GM18873 (cell line): ENCODE measurements at regions not wholly inside any gene's neighbourhood (a gene's known extent, or its start where the extent isn't known, plus 50 kb on each side); places are given as distances from the start of the nearest gene placed in this dataset.
A peak's percentile ranks its signal among the peaks of the same experiment; 100 is the strongest.
"Not testable (repeated sequence)": the region's sequence is repeated elsewhere in the genome, so short reads cannot be mapped to it uniquely, and the experiment has no call there.

Experiments used
- ATAC-seq: cut with Tn5 transposase; IDR thresholded peaks from one replicate; pipeline ENCODE4 v1.9.1; 2021; ENCODE audit warnings: mild to moderate bottlenecking, moderate library complexity, moderate number of reproducible peaks; ENCODE audit not compliant: unreplicated experiment, low FRiP score

DNA sequence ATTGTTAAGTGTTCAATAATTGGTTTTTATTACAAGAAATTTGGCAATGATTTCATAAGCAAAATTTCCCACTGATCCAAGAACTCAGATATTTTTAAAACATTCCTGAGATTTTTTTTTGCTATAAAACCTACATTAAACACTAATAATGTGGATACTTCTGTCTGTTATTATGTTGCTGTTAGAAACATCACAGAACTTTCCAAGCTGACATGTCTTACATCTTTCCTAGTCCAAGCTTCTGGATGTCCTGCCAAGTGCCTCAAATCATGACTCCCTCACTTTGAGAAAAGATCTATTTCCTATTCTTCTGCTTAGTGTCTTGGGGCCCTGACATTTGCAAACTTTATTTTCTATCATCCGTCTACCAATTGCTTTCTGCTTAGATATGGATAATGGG is 110.8 kb downstream of the RFPL4B start:
- no peak for ATAC-seq

DNA sequence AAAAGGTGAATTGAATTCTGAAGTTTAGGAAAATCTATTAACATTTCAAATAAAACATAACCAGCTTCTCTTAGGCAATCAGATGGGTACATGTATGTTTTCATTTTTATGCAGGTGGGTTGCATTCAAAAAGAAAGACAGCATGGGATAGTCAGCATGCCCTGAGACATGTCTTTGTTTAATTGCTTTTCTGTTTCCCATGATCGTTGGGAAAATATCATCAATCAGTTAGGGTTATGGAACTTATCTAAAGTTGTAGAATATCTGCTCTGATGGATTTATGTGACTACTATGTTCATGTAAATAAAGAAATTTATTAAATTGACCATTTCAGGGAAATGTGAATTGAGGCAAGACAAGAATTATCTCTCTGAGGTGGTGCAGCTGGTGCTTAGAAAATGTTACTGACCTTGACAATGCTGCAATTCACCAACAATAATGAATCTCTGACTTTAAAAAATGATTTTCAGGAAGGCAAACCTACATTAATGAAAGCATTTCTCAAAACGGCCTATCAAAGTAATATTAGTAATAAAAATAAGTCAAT is 112.7 kb downstream of the RFPL4B start:
- no peak for ATAC-seq

DNA sequence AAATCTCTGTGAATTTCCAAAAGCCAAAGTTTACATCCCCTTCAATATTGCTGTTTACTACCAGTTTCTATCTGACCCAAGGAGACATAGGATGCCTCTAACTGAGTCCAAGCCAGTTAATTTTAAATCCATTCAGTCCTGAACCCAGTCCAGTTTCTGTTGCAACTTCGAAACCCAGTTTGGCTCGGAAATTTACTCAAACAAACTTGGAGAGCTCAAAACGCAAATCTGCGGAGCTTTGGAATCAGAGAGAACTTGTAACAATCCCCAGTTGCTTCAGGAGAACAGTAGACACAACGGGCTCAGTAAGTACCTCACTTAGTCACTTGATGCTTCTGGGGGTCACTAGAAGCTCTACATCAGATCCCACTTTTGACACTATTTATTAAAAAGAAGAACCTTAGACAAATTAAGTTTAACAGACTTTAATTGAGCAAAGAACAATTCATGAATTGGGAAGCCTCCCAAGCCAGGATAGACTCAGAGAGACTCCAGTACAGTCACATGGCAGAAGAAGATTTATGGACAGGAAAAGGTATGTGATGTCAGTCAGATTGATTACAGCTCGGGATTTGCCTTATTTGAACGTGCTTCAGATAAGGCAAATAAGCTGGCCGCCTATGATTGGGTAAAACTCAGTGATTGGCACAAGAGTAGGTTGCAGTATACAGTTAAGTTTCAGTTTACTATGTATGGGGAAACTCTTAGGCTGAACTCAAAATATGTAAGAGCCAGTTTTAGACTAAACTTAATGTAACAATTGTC is 118.0 kb downstream of the RFPL4B start:
- no peak for ATAC-seq

DNA sequence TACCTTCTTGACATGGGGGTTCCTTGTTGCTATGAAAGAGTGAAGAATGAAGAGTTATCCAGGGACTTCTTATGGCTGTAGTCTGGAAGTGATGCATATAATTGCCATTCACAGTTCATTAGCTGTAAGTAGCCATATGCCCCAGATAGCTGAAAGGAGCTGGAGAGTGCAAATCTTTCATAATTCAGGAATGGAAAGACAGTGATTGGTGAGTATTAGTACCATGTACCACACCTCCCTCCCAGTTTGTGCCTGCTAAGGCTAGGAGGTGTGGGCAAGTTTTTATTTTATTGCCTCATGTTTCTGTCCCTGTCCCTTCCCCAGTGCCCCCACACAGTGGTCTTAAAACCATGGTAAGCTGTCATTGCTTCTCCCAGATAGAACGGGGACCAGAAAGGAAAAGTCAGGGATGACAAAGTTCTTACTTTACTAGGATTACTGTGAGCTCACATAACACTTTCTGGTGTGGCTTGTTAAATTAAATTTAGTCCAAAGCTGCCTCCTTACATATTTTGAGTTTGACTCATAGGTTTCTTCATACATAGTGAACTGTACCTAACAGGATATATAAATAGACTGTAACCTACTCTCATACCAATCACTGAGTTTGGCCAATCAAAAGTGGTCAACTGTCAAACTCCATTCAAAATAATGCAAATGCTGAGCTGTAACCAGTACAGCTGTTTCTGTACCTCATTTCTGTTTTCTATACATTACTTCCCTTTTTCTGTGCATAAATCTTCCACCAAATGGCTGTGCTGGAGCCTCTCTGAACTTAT is 119.4 kb downstream of the RFPL4B start:
- peak; percentile 60 for ATAC-seq

DNA sequence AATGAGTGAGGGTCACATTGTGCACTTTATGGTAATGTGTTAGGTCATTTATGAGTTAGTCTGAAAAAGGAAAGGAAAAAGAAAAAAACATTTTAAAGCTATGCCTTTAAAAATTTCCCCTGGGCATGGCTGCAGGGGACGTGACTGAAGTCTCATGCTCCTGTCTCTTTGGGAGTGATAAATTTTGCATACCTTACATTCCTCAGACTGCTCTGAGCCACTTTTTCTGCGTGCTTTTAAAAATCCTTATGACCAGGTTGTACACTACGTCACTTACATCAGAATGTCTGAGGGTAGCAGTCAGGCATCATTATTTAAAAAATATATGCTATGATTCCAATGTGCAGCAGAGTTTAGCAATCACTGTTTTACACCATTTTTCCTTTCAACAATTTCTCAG is 121.2 kb downstream of the RFPL4B start:
- no peak for ATAC-seq

DNA sequence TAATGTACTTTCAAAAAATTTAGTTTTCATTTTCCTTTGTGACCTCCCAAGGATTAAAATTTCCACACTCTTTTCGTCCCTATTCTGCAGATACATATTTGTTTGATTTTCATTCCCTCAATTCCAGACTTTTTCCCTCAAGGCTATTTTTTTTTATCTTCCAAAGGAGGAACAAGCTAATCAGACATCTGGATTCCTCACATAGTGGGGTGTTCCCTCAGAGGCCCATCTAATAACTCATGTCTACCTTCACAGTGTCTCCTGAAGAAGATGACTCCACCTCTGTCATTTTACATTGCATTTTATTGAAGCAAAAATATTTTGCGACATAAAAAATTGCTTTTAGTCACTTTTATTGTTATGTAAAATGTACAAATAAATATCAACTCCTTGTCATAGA is 122.2 kb downstream of the RFPL4B start:
- no peak for ATAC-seq

DNA sequence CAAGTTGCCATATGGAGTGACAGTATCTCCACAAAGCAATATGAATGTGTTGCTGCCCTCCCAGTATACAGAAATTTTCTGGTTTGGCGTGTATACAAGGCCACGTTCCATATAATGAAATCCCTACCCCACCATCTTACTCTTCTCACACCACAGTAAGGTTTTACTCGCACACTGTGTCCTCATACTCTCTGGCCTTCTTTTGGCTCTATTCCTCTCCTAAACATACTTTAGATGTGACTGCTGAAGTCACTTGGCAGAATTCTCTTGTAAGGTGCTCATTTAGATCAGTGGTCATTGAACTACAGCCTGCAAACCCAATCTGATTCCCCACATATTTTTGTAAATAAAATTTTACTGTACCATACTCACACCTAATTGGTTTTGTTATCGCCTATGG is 123.2 kb downstream of the RFPL4B start:
- ATAC-seq, result no peak

DNA sequence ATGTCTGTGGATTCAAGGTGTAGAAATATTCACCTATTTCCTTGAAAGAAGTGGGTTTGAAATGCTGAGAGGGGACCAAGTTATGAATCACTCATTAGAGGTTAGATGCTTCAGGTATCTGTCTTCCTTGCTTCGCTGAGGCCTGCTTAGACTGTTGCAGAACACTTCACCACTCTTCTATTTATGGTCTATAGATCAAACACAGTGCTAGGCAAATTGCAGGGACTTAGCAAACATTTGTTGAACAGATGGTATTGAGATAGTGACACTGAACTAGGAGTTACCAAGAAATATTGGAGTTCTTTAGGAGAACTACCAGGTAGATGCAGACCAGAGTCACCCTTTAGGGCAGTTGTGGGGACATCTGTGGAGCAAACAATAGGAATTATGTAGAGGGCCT is 123.8 kb downstream of the RFPL4B start:
- ATAC-seq, result no peak

DNA sequence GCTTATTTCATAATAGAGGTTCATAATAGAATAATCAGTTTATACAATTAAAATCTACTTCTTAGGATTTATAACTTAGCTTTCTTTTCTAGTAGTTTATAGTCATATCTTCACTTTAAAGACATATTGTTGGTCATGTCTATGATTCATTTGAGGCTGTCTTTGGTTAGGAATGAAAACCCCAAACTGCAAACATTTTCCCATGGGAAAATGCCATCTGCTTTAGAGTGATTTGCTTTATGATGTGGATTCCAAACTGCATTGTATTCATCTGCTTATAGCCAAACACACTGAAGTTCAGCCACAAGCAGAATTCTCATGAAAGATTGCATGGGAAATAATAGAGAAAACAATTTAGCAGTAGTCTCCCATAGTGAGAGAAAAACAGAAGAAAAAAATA is 128.0 kb downstream of the RFPL4B start:
- ATAC-seq, result no peak

DNA sequence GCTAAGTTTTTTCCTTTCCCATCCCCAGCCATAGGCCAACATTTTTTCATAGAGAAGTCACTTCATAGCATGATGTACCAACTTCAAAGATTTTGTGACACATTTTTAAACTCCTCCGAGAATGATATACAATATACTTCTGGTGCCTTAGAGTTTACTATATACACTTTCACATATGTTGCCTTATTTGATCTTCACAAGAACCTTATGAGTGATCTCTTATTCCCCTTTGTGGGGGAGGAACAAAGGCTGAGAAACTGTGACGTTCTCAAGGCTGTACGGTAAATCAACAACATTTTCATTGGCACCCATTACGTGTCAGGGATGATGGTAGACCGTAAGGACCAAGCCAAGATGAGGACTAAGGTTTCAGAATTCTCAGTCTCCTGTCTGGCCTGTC is 130.0 kb downstream of the RFPL4B start:
- ATAC-seq, result no peak

DNA sequence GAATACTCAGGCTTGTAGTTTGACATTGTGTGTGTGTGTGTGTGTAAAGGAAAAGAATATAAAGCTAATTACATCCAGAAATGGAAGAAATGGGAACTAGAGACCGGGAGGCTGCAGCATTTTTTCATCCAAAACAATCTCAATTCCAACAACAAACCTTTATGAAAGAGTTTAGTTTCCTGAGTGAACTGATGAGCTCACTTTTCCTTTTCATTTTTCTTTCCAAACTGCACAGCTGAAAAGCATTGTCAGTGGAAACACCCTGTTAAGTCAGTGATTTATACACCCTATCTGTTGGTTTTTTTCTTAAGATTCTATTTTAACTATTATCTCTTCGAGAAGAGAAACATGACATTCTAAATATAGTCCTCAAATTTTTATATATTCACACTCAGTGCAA is 130.9 kb downstream of the RFPL4B start:
- ATAC-seq, result no peak

DNA sequence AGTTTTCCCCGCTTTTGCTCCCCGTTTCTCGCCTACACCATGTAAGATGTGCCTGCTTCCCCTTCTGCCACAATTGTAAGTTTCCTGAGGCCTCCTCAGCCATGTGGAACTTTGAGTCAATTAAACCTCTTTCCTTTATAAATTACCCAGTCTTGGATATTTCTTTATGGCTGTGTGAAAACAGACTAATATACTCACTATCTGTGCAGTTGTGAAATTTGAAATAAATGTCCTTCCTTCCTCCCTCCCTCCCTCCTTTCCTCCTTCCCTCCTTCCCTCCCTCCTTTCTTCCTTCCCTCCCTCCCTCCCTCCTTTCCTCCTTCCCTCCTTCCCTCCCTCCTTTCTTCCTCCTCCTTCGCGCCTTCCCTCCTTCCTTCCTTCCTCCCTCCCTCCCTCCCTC is 132.8 kb downstream of the RFPL4B start:
- not testable (repeated sequence) for ATAC-seq

DNA sequence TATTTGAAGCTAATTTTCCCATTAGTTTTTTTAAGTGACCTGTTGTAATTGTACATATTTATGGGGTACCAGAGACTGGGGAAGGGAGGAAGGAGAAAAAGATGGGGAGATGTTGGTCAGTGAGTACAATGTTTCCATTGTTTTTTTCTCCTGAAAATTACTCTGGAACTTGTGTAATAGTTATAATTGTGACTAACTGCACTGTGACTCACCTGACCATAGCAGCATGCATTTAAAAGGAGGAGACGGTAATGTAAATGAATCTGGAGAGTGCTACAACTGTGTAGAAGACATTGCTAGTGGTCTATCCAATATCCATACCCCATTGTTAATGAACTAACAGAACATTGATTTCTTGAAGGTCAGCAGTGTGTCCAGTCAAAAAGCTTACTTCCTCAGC is 133.4 kb downstream of the RFPL4B start:
- no peak for ATAC-seq

DNA sequence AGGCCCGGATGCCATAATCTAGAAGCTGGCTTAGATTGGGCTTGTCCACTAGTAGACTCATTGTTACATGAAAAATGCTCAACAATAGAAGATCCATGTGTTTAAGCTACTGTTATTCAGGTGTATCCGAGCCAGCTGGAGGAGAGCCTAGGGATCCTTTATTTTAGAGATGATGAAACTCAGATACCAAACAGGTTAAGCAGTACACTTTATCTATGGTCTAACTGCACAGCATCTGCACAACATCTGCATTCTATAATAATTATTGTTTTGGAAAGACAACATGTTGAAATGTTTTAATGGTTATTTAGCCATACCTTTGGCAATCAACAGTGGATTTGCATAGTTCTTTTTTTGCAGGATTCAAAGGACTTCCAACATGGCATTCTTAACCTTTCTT is 134.1 kb downstream of the RFPL4B start:
- no peak for ATAC-seq

DNA sequence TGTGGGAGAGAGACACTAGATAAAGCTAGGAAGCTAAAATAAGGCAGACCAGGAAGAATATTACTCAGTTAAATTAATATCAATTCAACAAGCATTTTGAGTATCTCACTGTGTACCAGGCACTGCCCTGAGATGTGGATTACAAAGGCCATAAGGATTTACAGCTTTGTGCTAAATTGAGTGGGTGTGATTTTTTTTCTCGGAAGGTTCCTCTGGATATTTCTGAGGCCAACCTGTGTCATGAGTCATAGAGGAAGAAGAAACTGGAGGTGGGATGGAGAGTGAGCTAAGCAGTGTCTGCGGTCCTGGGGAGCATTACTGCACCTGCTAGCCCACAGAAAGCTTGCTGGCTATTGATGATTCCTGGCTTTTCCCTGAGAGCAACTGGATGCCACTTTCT is 135.2 kb downstream of the RFPL4B start:
- ATAC-seq, result no peak

DNA sequence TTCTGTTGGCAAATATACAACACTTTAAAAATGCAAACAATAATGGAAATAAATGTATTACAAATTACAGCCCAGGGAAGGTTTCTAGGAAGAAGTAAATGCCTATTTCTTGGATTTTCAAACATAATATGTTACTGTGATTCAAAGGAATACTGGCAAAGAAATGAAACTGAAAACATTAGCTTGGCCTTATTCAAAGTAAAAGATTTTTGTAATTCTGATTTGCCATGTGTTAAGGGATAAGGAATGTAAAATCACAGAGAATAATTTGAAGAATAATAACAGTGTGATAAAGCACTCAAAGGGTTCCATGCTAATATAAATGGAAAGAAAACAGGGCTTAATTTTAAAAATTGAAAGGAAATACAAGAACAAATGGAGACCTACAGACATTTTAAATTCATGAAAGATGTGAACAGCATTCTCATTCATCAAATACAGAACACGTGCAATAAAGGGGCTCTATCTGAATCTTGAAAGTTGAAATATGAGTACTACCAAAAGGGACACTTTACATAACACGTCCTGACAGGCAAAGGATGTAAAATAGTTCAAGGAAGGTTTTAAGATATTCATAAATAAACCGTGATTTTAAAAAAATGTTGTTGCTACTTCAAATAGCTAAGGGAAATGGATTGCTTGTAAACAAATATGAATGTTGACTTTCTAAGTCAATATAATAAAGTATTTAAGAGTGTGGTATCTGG is 138.1 kb downstream of the RFPL4B start:
- no peak for ATAC-seq

DNA sequence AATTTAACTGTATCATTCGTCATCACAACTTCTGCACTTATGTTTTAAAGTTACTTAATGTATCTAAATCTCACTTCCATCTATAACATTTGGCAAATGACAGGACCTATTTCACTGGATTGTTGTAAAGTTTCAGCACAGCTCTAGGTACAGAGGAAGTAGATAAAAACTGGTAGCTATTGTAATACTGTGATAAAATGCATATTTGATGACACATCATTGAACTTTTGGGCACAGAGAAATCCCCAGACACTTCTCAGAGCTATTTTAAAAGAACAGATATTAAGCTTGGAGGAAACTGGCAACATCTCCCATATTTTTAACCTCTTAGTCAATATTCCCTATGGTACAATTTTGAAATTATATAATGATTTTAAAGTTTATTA is 138.7 kb downstream of the RFPL4B start:
- ATAC-seq, result no peak

DNA sequence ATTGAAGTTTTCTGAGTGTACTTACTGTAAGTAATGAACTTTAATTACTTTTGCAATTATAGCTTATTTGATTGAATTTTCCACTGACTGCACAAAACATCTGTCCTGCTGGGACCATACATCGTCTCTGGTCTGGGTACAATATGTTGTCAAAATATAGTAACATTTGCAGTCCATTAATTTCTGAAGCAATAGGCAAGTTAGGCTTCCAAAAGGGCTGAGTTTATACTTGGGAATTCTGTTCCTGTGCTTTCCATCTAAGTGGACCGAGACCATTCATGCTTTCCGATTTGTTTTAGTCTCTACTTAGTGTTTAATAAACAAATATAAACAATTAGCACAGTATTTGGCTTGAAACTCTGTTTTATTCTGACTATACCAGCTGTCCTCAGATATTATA is 139.3 kb downstream of the RFPL4B start:
- ATAC-seq, result no peak

DNA sequence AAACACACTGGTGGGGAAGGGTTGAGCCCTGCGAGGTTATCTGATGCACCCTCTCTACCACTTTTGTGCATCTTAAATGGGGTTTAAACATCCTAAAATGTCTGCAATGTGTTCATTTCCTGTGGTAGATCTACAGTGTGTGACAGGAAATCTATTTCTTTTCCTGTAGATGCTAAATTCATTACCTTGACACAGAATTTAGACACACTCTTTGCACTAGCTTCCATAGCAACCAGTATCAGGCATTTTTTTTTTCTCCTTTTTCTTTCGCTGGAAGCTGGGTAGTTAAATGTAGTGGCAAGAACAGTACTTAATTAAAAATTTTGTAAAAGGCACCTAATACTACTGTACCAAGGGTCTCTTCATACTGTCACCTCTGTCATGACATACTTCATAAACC is 141.1 kb downstream of the RFPL4B start:
- ATAC-seq, result no peak

DNA sequence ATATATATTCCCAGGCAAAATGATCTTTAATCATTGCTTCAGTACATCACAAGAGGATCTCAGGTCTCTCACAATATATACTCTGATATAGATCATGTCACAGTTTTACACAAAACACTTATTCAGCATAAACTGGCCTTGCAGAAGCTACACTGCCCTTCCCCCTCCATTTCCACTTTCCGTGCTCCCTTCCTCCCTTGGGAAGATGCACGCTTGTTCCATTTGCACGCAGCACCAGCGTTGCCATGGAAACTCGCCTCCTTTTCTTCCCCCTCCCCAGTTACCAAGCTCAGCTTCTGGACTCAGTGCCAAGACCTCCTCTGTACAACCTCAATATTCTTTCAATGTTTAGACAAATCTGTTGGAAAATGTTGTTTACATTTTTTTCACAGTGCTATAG is 154.6 kb downstream of the RFPL4B start:
- no peak for ATAC-seq

DNA sequence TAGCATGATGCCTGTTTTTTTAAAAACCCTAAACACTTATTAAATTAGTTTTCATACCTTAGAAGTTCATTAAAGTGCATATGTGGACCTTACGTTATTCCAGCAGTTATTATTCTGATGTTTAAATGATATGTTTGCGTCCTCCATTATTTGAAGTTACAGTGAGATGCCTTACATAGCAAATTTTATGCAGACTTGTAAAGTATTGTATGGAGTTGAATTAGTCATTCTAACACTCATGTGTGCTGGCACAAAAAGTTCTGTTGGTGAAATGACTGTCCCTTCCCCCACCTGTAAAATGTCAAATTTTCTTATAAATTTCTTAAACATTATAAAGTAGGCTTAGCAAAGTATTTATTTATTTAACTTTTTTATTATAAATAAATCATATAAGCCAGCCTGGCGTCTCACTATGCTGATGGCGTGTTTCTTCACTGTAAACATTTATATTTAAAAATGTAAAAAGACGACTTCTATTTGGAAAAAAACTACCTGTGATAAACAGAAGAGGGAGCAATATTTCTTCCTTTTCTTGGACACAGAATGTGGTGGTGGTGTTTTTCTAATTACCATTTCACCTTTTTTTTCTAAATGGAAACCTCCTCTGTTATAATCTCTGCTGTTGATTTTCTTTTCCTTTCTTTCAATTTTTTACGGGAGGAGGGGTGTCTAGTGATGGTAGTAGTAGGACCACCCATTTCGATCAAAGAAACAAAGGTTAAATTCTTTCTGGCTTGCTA is 155.4 kb downstream of the RFPL4B start:
- no peak for ATAC-seq
